ENCODE measurements at regions not wholly inside any gene's neighbourhood (a gene's known extent, or its start where the extent isn't known, plus 50 kb on each side); places are given as distances from the start of the nearest gene placed in this dataset.

DNA sequence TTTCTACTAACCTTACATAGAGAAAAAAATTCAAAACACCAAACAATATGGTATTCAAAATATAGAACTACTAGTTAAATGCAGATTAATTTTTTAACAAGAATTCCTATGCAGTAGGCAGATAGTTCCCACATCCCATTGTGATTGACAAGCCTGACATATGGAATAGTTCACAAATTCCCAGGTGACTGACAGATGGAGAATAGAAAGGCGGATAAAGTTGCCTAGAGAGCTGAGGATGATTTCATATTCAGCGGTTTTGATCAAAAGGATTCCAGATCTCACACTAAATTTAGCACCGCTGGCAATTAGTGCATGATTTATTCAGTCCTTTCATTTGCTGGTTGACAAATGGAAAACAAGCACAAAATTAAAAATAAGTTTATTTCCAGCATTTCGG is 733.7 kb upstream of the POU3F3 start:
- ChIA-PET POLR2A (no interaction called here), CTCF (no interaction called here)
- no peak for DNase-seq (ENCODE audit: extremely low spot score)
- TF ChIP-seq, protein P1, sequence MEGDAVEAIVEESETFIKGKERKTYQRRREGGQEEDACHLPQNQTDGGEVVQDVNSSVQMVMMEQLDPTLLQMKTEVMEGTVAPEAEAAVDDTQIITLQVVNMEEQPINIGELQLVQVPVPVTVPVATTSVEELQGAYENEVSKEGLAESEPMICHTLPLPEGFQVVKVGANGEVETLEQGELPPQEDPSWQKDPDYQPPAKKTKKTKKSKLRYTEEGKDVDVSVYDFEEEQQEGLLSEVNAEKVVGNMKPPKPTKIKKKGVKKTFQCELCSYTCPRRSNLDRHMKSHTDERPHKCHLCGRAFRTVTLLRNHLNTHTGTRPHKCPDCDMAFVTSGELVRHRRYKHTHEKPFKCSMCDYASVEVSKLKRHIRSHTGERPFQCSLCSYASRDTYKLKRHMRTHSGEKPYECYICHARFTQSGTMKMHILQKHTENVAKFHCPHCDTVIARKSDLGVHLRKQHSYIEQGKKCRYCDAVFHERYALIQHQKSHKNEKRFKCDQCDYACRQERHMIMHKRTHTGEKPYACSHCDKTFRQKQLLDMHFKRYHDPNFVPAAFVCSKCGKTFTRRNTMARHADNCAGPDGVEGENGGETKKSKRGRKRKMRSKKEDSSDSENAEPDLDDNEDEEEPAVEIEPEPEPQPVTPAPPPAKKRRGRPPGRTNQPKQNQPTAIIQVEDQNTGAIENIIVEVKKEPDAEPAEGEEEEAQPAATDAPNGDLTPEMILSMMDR (IDR thresholded peaks at IDR 0.05; ENCODE audit: control extremely low read depth, extremely low read depth, low read depth, missing control alignments), result no peak

DNA sequence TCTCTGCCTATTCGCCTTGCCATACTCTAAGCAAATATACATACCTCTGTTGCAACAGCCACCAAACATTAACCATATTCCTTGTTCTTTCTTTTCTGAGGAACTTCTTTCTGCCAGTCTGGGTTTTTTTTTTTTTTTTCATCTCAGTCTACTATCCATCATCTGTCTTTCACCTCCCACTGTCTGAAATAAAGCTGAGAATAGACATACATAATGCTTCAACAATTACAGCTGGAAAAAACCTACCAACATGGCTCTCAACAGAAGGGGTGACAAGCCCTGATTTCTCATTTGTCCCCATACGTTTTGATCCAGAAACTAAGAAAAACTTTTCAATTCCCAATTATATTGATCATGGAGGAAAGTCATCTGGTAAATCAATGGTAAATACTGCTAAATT is 728.8 kb upstream of the POU3F3 start:
- TF ChIP-seq, protein P1 (IDR thresholded peaks at IDR 0.05; ENCODE audit: control extremely low read depth, extremely low read depth, low read depth, missing control alignments), result no peak
- DNase-seq (ENCODE audit: extremely low spot score), result no peak
- ChIA-PET CTCF (no interaction called here), POLR2A (no interaction called here)

DNA sequence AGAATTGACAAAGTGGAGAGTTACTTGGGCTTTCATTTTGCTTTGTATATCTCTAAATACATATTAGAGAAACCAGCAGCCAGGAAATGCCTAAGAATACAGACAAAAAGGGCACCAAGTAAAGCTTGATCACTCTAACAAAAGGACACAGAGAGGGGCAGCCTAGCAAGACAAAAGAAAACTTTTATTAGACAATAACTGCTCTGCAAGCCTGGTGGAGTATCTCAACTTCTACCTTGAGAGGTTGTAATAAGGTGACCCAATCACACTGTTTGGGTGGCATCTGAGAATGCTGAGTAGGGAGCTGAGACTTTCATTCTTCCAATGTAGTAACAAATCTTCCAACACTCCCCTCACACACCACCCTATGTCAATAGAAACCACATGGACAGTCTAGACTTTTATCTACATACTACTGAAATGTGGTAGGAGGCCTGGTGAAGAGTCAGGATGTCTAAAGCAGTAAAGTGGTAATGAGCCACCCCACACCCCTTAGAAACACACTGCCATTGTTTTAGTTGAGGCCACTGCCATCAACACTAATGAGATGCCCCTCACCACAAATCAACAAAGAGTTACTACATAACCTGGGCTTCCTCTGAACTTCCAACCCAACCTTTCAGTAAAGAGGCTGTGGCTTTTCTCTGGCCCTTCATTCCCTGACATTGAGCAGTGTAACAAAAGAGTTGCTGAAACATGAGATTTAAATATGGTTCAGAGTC is 726.7 kb upstream of the POU3F3 start:
- TF ChIP-seq, protein P1 (IDR thresholded peaks at IDR 0.05; ENCODE audit: control extremely low read depth, extremely low read depth, low read depth, missing control alignments), result no peak

DNA sequence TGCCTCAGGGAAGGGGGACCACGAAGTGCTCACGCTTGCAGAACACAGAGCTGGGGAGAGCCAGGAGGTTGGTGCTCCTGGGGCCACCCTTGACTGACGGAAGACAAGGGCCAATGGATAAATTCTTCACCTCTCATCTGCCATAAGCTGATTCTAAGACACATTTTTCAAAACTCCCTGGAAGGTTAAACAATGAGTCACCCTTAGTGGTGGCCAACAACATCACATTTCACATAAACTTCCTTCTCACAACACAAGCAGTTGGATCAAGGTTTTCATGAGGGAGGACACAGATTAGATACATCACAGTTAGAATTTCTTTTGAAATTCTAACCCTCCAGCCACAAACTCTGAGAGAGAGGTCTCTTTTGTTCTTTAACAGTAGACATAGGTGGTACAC is 713.6 kb upstream of the POU3F3 start:
- POLR2A ChIA-PET, result no interaction called here
- TF ChIP-seq, protein P1 (IDR thresholded peaks at IDR 0.05; ENCODE audit: control extremely low read depth, extremely low read depth, low read depth, missing control alignments), result no peak
- CTCF ChIA-PET, result interaction anchor here (2.0 kb wide), 1 partner anchor 9 kb away, joined by 7 read pairs; no protein-coding TSS in a partner anchor
- DNase-seq (ENCODE audit: extremely low spot score), result no peak

More for the DNA sequence above, 726.7 kb upstream of the POU3F3 start:
- POLR2A ChIA-PET, result no interaction called here
- no peak for DNase-seq (ENCODE audit: extremely low spot score)
- CTCF ChIA-PET, result no interaction called here

DNA sequence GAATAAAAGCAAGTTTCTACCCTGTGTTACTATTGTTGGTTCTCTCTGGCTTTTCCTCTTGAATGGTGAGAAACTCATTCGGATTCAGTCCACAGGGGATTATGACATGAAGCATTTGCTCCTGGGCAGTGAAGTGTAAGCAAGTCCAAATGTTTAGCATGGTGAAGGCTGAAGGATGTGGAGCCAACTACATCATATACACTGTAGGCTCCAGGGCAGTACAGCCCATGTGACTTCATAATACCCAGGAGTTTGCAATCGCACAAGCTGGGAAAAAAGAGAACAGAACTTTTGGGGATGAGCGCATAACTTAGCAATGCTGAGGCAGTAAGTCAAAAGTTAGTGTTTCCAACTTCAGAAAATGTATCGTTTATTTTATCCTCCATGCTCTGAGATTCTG is 695.7 kb upstream of the POU3F3 start:
- POLR2A ChIA-PET, result no interaction called here
- CTCF ChIA-PET, result interaction anchor here (1.6 kb wide), 1 partner anchor 9 kb away, joined by 6 read pairs; no protein-coding TSS in a partner anchor
- TF ChIP-seq, protein P1 (IDR thresholded peaks at IDR 0.05; ENCODE audit: control extremely low read depth, extremely low read depth, low read depth, missing control alignments), result no peak
- no peak for DNase-seq (ENCODE audit: extremely low spot score)

DNA sequence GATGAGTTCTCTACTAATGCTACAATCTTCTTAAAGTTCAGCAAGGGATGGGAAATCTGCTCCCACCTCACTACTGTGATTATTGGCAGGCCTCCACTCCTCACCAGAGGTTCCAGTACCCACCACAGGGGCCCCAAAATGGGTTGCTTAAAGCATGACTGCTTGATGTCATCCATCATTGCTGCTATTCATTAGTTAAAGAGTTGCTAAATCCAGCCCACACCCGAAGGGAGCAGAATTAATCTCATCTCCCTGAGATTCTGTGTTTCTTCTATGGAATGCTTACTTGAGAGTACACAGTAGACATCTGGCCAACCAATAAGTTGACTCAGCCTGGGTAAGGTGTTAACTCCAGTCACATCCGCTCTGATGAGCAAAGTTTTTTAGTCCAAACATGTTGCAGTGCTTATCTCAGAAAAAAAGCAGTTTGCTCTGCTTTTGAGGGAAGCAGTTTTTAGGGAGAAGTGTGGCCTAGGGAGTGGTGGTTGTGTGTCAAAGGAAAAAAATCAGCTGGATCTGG is 690.2 kb upstream of the POU3F3 start:
- DNase-seq (ENCODE audit: extremely low spot score), result no peak
- TF ChIP-seq, protein P1 (IDR thresholded peaks at IDR 0.05; ENCODE audit: control extremely low read depth, extremely low read depth, low read depth, missing control alignments), result no peak
- ChIA-PET CTCF (no interaction called here), POLR2A (no interaction called here)
